Prostate gland (tissue), 2 donors: ENCODE measurements at regions not wholly inside any gene's neighbourhood (a gene's known extent, or its start where the extent isn't known, plus 50 kb on each side); places are given as distances from the start of the nearest gene placed in this dataset.

Experiments
- DNase-seq: peaks from one replicate; pipeline ENCODE4 v3.0.0-alpha.2; 2019; ENCODE audit warnings: low spot score
- H3K27ac ChIP-seq, 2 donors: fragments of 200-600 bp; sonication (generic); 2 replicates each; pipeline ENCODE4 v1.5.1; 2017 to 2019
- H3K27me3 ChIP-seq: fragments of 200-600 bp; sonication (generic); replicated peaks from 2 replicates; pipeline ENCODE4 v1.5.1; 2019; ENCODE audit not compliant: insufficient read depth
- H3K36me3 ChIP-seq, 2 donors: fragments of 200-600 bp; sonication (generic); 1 replicate in 1 of 2; 2 replicates in 1 of 2; pipeline versions ENCODE4 v1.5.1 to v1.8.1; 2017 to 2019
- H3K4me1 ChIP-seq: fragments of 200-600 bp; sonication (generic); replicated peaks from 2 replicates; pipeline ENCODE4 v1.5.1; 2019
- H3K4me3 ChIP-seq, 2 donors: fragments of 200-600 bp; sonication (generic); 2 replicates each; pipeline ENCODE4 v1.5.1; 2017 to 2019
- H3K9me3 ChIP-seq: fragments of 200-600 bp; sonication (generic); 2 replicates; pipeline ENCODE4 v1.5.1; 2017
- POLR2A ChIP-seq: fragments of 450-650 bp; IDR thresholded peaks from one replicate; pipeline ENCODE4 v1.6.1; 2016; ENCODE audit warnings: antibody characterized with exemption, mild to moderate bottlenecking
- POLR2AphosphoS5 ChIP-seq: sonication (generic); formaldehyde crosslinking; IDR thresholded peaks from one replicate; pipeline ENCODE4 v1.6.1; 2017; ENCODE audit warnings: antibody characterized with exemption
- WGBS: methylation state at CpG from one replicate; pipeline ENCODE4 v1.1.5; 2018; 5-methylcytosine and 5-hydroxymethylcytosine counted together
- intact Hi-C: fragments of 100-400 bp; cut with DNase I; formaldehyde crosslinking; loops from one replicate; pipeline ENCODE4 v1.14.2; 2022
- TF ChIP-seq, protein P1 (sequence below), 4 experiments: fragments of 200-600 bp in 2 of 4; fragments of 450-650 bp in 2 of 4; sonication (generic) in 2 of 4; IDR thresholded peaks; 1 replicate in 3 of 4; 2 replicates in 1 of 4; pipeline ENCODE4 v1.5.1; 2016 to 2019; ENCODE audit warnings: antibody characterized with exemption in 4 of 4, mild to moderate bottlenecking in 2 of 4, moderate library complexity in 2 of 4

DNA sequence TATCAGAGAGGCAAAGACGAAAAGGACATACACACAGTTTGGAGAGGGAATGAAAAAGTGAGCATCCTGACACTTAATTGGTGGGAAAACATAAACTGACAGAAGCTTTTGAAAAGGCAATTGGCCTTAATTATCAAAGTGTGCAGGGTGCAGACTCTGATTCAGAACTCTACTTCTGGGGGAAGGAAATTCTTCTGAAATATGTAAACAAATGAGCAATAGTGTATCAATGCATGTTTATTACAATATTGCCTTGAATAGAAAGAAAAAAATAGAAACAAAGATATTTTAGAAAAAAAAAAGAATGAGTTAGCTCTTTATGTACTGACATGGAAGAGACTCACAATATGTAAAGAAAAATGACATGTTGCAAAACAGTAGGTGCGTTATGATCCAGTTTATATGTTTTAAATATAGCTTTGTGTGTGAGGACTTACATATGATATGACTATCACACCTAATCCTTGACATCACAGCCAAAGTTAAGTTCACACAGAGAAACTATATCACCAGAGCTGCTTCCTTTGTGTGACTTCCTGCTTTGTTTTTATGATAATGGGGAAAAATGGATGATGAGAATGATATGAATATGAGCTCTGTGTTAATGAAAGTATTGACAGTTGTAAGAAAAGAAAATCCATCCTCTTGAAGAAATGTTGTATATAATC is 182.4 kb downstream of the KCTD12 start:
- H3K27ac ChIP-seq, result no peak overlapping the region
- H3K9me3 ChIP-seq, result no peaks in the 10 kb centered on the region
- no peak overlapping the region for H3K4me3 ChIP-seq
- intact Hi-C loops, result no loop called here
- H3K36me3 ChIP-seq, result no peaks in the 10 kb centered on the region
- no peaks in the 10 kb centered on the region for H3K4me1 ChIP-seq
- DNase-seq, result no peak
- H3K27me3 ChIP-seq, result no peaks in the 10 kb centered on the region
- TF ChIP-seq POLR2A (no peak), POLR2AphosphoS5 (no peak)
- TF ChIP-seq, protein P1, sequence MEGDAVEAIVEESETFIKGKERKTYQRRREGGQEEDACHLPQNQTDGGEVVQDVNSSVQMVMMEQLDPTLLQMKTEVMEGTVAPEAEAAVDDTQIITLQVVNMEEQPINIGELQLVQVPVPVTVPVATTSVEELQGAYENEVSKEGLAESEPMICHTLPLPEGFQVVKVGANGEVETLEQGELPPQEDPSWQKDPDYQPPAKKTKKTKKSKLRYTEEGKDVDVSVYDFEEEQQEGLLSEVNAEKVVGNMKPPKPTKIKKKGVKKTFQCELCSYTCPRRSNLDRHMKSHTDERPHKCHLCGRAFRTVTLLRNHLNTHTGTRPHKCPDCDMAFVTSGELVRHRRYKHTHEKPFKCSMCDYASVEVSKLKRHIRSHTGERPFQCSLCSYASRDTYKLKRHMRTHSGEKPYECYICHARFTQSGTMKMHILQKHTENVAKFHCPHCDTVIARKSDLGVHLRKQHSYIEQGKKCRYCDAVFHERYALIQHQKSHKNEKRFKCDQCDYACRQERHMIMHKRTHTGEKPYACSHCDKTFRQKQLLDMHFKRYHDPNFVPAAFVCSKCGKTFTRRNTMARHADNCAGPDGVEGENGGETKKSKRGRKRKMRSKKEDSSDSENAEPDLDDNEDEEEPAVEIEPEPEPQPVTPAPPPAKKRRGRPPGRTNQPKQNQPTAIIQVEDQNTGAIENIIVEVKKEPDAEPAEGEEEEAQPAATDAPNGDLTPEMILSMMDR (IDR thresholded peaks at IDR 0.05), result no peak
- WGBS, result 69% methylated on average over 2 of the region's 2 CpGs

GRCh38 chr13:76703216-76703615 is 183.0 kb downstream of the KCTD12 start:
- Histone ChIP-seq H3K4me3 (no peak overlapping the region), H3K9me3 (no peaks in the 10 kb centered on the region), H3K27ac (no peak overlapping the region), H3K36me3 (no peaks in the 10 kb centered on the region), H3K27me3 (no peaks in the 10 kb centered on the region), H3K4me1 (no peaks in the 10 kb centered on the region)
- 89% methylated on average over 2 of the region's 2 CpGs for WGBS
- DNase-seq, result no peak
- TF ChIP-seq POLR2AphosphoS5 (no peak), POLR2A (no peak)
- TF ChIP-seq, protein P1 (IDR thresholded peaks at IDR 0.05), result no peak
- intact Hi-C loops, result no loop called here

DNA sequence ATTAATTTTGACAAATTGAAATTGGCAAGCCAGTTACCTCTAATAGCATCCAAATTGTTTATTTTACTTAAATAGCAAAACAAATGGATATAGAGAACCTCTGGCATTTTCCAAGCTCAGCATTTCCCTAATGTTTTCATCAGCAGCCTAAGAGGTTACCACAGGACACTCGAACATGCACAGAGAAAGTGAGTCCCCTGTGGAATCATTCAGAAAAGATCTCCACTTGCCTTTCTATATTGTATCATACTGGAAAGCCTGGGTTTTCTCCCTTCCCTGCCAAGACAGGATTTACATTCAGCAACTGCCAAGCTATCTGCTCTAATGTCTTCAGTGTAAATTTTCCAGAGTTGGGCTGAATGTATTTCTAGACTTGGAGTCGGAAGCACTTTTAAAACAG is 188.9 kb downstream of the KCTD12 start:
- no peaks in the 10 kb centered on the region for H3K9me3 ChIP-seq
- TF ChIP-seq POLR2AphosphoS5 (no peak), POLR2A (no peak)
- TF ChIP-seq, protein P1 (IDR thresholded peaks at IDR 0.05), result no peak
- intact Hi-C loops, result no loop called here
- 69% methylated on average over 2 of the region's 2 CpGs for WGBS
- DNase-seq, result no peak
- H3K27me3 ChIP-seq, result no peaks in the 10 kb centered on the region
- no peaks in the 10 kb centered on the region for H3K36me3 ChIP-seq
- H3K4me3 ChIP-seq, result no peak overlapping the region
- no peak overlapping the region for H3K27ac ChIP-seq
- H3K4me1 ChIP-seq, result no peaks in the 10 kb centered on the region

- no peaks in the 10 kb centered on the region for H3K9me3 ChIP-seq
- H3K27ac ChIP-seq, result no peak overlapping the region
- intact Hi-C loops, result no loop called here
- TF ChIP-seq, protein P1 (IDR thresholded peaks at IDR 0.05), result no peak
- TF ChIP-seq POLR2AphosphoS5 (no peak), POLR2A (no peak)
- DNase-seq, result no peak
- no peaks in the 10 kb centered on the region for H3K27me3 ChIP-seq
- WGBS, result 89% methylated on average over 3 of the region's 3 CpGs
- H3K4me3 ChIP-seq, result no peak overlapping the region
- H3K4me1 ChIP-seq, result no peaks in the 10 kb centered on the region
- no peaks in the 10 kb centered on the region for H3K36me3 ChIP-seq
Measured at GRCh38 chr13:76696370-76696769, 189.8 kb downstream of the KCTD12 start.

DNA sequence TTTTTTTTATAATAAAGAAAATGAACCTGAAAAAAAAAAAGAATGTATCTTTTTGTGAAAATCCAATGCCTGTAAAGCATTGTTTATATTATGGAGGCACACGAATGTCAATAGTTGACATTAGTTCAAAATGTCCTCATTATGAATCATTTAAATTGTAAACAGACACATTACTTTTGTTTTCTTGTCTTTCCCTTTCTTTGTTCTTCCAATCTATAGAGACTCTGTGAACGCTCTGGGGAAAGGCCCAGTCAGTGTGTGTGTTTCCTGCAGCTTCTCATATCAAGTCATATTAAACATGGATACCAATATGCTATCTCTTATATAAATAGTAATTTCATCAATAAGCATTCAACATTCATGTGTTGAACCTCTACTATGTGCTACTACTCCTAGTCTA is 193.1 kb downstream of the KCTD12 start:
- no peak for TF ChIP-seq POLR2AphosphoS5
- no peak for TF ChIP-seq POLR2A
- TF ChIP-seq, protein P1 (IDR thresholded peaks at IDR 0.05), result no peak
- no peak for DNase-seq
- no peaks in the 10 kb centered on the region for H3K4me1 ChIP-seq
- no peak overlapping the region for H3K4me3 ChIP-seq
- H3K27me3 ChIP-seq, result no peaks in the 10 kb centered on the region
- intact Hi-C loops, result no loop called here
- H3K9me3 ChIP-seq, result no peaks in the 10 kb centered on the region
- WGBS, result 66% methylated on average over 2 of the region's 2 CpGs
- H3K27ac ChIP-seq, result no peak overlapping the region
- H3K36me3 ChIP-seq, result no peaks in the 10 kb centered on the region
